ENCODE measurements at regions not wholly inside any gene's neighbourhood (a gene's known extent, or its start where the extent isn't known, plus 50 kb on each side); places are given as distances from the start of the nearest gene placed in this dataset.

DNA sequence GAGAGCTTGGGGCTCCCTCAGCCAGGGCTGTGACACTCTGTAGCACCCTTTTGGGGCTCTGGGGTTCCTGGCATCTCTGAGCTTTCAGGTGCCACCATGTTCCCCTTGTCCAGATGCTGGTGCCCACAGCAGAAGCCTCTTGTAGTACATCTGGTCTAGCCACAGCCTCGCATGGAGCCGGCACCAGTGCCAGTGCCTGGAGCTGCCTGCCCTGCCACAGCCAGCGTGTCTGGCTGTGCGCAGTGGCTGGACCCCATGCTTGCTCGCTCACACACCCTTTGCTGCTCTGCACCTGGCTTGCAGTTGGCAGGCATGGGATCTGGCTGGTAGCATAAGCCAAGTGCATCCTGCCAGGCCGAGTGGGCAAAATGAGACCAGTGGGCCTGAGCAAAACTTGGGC is 744.8 kb upstream of the GBE1 start:
- no peak overlapping the region for H3K9ac ChIP-seq (ENCODE audit: control insufficient read depth, extremely low read depth, insufficient read depth, low read length)
- TF ChIP-seq EZH2 (IDR thresholded peaks at IDR 0.05; ENCODE audit: low read length), result no peak
- TF ChIP-seq, protein P1, sequence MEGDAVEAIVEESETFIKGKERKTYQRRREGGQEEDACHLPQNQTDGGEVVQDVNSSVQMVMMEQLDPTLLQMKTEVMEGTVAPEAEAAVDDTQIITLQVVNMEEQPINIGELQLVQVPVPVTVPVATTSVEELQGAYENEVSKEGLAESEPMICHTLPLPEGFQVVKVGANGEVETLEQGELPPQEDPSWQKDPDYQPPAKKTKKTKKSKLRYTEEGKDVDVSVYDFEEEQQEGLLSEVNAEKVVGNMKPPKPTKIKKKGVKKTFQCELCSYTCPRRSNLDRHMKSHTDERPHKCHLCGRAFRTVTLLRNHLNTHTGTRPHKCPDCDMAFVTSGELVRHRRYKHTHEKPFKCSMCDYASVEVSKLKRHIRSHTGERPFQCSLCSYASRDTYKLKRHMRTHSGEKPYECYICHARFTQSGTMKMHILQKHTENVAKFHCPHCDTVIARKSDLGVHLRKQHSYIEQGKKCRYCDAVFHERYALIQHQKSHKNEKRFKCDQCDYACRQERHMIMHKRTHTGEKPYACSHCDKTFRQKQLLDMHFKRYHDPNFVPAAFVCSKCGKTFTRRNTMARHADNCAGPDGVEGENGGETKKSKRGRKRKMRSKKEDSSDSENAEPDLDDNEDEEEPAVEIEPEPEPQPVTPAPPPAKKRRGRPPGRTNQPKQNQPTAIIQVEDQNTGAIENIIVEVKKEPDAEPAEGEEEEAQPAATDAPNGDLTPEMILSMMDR (optimal IDR thresholded peaks at IDR 0.05 in 1 of 3, IDR thresholded peaks at IDR 0.05 in 1 of 3, conservative IDR thresholded peaks at IDR 0.05 in 1 of 3; ENCODE audit: extremely low read depth in 1 of 3, insufficient read depth in 2 of 3, low read length in 3 of 3), result no peak
- H2AFZ ChIP-seq (ENCODE audit: control insufficient read depth, low read length), result no peak overlapping the region
- no peak overlapping the region for H3K4me2 ChIP-seq (ENCODE audit: control insufficient read depth, extremely low read depth, insufficient read depth, low read depth, low read length)
- H3K79me2 ChIP-seq (ENCODE audit: control insufficient read depth, insufficient read depth, low read length), result no peaks in the 10 kb centered on the region
- H3K9me3 ChIP-seq (ENCODE audit: control insufficient read depth, low read depth, low read length), result peaks cover 2% of the 10 kb centered on the region
- no peaks in the 10 kb centered on the region for H3K36me3 ChIP-seq (ENCODE audit: control insufficient read depth in 2 of 2, extremely low read depth in 1 of 2, insufficient read depth in 2 of 2, low read length in 2 of 2)
- no peaks in the 10 kb centered on the region for H4K20me1 ChIP-seq (ENCODE audit: control insufficient read depth, extremely low read depth, insufficient read depth, low read length)
- peaks cover 4% of the 10 kb centered on the region for H3K4me1 ChIP-seq (ENCODE audit: control insufficient read depth, extremely low read depth, insufficient read depth, low read length)
- FAIRE-seq (no peak), DNase-seq (ENCODE audit: low read depth, low spot score) (no peak)
- dilution Hi-C loops (cut with MboI; ENCODE audit: extremely low pct_ligation_motif_present, low sequenced_read_pairs), result no loop called here
- H3K9me1 ChIP-seq (ENCODE audit: control insufficient read depth, extremely low read depth, insufficient read depth, low read length), result no peaks in the 10 kb centered on the region
- H3K4me3 ChIP-seq (ENCODE audit: control insufficient read depth in 2 of 3, extremely low read depth in 1 of 3, insufficient read depth in 2 of 3, low read depth in 1 of 3, low read length in 3 of 3), result no peak overlapping the region
- H3K27me3 ChIP-seq (ENCODE audit: control insufficient read depth, extremely low read depth, insufficient read depth, low read length), result no peaks in the 10 kb centered on the region
- no peak overlapping the region for H3K27ac ChIP-seq (ENCODE audit: control insufficient read depth, insufficient read depth, low read length)

- TF ChIP-seq, protein P1 (optimal IDR thresholded peaks at IDR 0.05 in 1 of 3, IDR thresholded peaks at IDR 0.05 in 1 of 3, conservative IDR thresholded peaks at IDR 0.05 in 1 of 3; ENCODE audit: extremely low read depth in 1 of 3, insufficient read depth in 2 of 3, low read length in 3 of 3), result no peak
- no peak for TF ChIP-seq EZH2 (IDR thresholded peaks at IDR 0.05; ENCODE audit: low read length)
- Histone ChIP-seq H3K9me1 (ENCODE audit: control insufficient read depth, extremely low read depth, insufficient read depth, low read length) (no peaks in the 10 kb centered on the region), H3K36me3 (ENCODE audit: control insufficient read depth in 2 of 2, extremely low read depth in 1 of 2, insufficient read depth in 2 of 2, low read length in 2 of 2) (no peaks in the 10 kb centered on the region), H2AFZ (ENCODE audit: control insufficient read depth, low read length) (no peak overlapping the region), H4K20me1 (ENCODE audit: control insufficient read depth, extremely low read depth, insufficient read depth, low read length) (no peaks in the 10 kb centered on the region), H3K27me3 (ENCODE audit: control insufficient read depth, extremely low read depth, insufficient read depth, low read length) (no peaks in the 10 kb centered on the region), H3K9me3 (ENCODE audit: control insufficient read depth, low read depth, low read length) (peaks cover under 1% of the 10 kb centered on the region), H3K79me2 (ENCODE audit: control insufficient read depth, insufficient read depth, low read length) (no peaks in the 10 kb centered on the region), H3K4me1 (ENCODE audit: control insufficient read depth, extremely low read depth, insufficient read depth, low read length) (peaks cover 4% of the 10 kb centered on the region), H3K4me2 (ENCODE audit: control insufficient read depth, extremely low read depth, insufficient read depth, low read depth, low read length) (no peak overlapping the region), H3K27ac (ENCODE audit: control insufficient read depth, insufficient read depth, low read length) (no peak overlapping the region), H3K9ac (ENCODE audit: control insufficient read depth, extremely low read depth, insufficient read depth, low read length) (no peak overlapping the region), H3K4me3 (ENCODE audit: control insufficient read depth in 2 of 3, extremely low read depth in 1 of 3, insufficient read depth in 2 of 3, low read depth in 1 of 3, low read length in 3 of 3) (no peak overlapping the region)
- FAIRE-seq (no peak), DNase-seq (ENCODE audit: low read depth, low spot score) (no peak)
- dilution Hi-C loops (cut with MboI; ENCODE audit: extremely low pct_ligation_motif_present, low sequenced_read_pairs), result no loop called here
Measured at GRCh38 chr3:82505079-82505756, 743.8 kb upstream of the GBE1 start.

Measured in keratinocyte (primary cell).